ENCODE measurements at regions not wholly inside any gene's neighbourhood (a gene's known extent, or its start where the extent isn't known, plus 50 kb on each side); places are given as distances from the start of the nearest gene placed in this dataset.

GRCh38 chr6:139483079-139483478 is 108.6 kb upstream of the CITED2 start:
- no peak for TF ChIP-seq POLR2A (IDR thresholded peaks at IDR 0.05)
- TF ChIP-seq CTCF (IDR thresholded peaks at IDR 0.05): no peak
